ENCODE measurements at regions not wholly inside any gene's neighbourhood (a gene's known extent, or its start where the extent isn't known, plus 50 kb on each side); places are given as distances from the start of the nearest gene placed in this dataset.

- Histone ChIP-seq H3K27me3 (no peaks in the 10 kb centered on the region), H3K4me3 (no peak overlapping the region), H3K9me3 (replicated peaks in 1 of 3) (no peaks in the 10 kb centered on the region), H3K4me1 (replicated peaks in 1 of 2) (no peaks in the 10 kb centered on the region), H3K36me3 (replicated peaks in 1 of 2) (no peaks in the 10 kb centered on the region), H3K27ac (no peak overlapping the region)
- DNase-seq: no peak
- TF ChIP-seq POLR2A (IDR thresholded peaks at IDR 0.05): no peak
- no peak for TF ChIP-seq CTCF (IDR thresholded peaks at IDR 0.05)
- intact Hi-C loops (cut with DNase I): no loop called here
Observed at GRCh38 chr4:10877076-10877475, 192.5 kb upstream of the CLNK start.

- TF ChIP-seq POLR2A (IDR thresholded peaks at IDR 0.05) (no peak), CTCF (IDR thresholded peaks at IDR 0.05) (no peak)
- Histone ChIP-seq H3K27me3 (no peaks in the 10 kb centered on the region), H3K9me3 (replicated peaks in 1 of 3) (no peaks in the 10 kb centered on the region), H3K36me3 (replicated peaks in 1 of 2) (no peaks in the 10 kb centered on the region), H3K27ac (no peak overlapping the region), H3K4me1 (replicated peaks in 1 of 2) (no peaks in the 10 kb centered on the region), H3K4me3 (no peak overlapping the region)
- no peak for DNase-seq
- 75 to 88% (median 80%) methylated on average over 2 of the region's 2 CpGs for WGBS, 4 donors
- intact Hi-C loops (cut with DNase I): no loop called here
Observed at GRCh38 chr4:10875144-10875799, 190.7 kb upstream of the CLNK start.

GRCh38 chr4:10873809-10874208 lies 189.2 kb upstream of the CLNK start:
- intact Hi-C loops (cut with DNase I): no loop called here
- no peaks in the 10 kb centered on the region for H3K4me1 ChIP-seq (replicated peaks in 1 of 2)
- no peaks in the 10 kb centered on the region for H3K36me3 ChIP-seq (replicated peaks in 1 of 2)
- no peak overlapping the region for H3K4me3 ChIP-seq
- WGBS, 4 donors: 61 to 82% (median 78%) methylated on average over 1 of the region's 1 CpG
- H3K9me3 ChIP-seq (replicated peaks in 1 of 3): no peaks in the 10 kb centered on the region
- no peaks in the 10 kb centered on the region for H3K27me3 ChIP-seq
- no peak for DNase-seq
- H3K27ac ChIP-seq: no peak overlapping the region
- no peak for TF ChIP-seq POLR2A (IDR thresholded peaks at IDR 0.05)
- no peak for TF ChIP-seq CTCF (IDR thresholded peaks at IDR 0.05)

GRCh38 chr4:10872833-10873517 lies 188.4 kb upstream of the CLNK start:
- Histone ChIP-seq H3K27ac (no peak overlapping the region), H3K4me1 (replicated peaks in 1 of 2) (no peaks in the 10 kb centered on the region), H3K36me3 (replicated peaks in 1 of 2) (no peaks in the 10 kb centered on the region), H3K4me3 (no peak overlapping the region), H3K27me3 (no peaks in the 10 kb centered on the region), H3K9me3 (replicated peaks in 1 of 3) (no peaks in the 10 kb centered on the region)
- no peak for TF ChIP-seq CTCF (IDR thresholded peaks at IDR 0.05)
- TF ChIP-seq POLR2A (IDR thresholded peaks at IDR 0.05): no peak
- intact Hi-C loops (cut with DNase I): no loop called here
- WGBS, 4 donors: 67 to 77% (median 73%) methylated on average over 4 of the region's 4 CpGs
- no peak for DNase-seq

Measured in adrenal gland (tissue), 9 donors.